HEK293 (cell line): ENCODE measurements at regions not wholly inside any gene's neighbourhood (a gene's known extent, or its start where the extent isn't known, plus 50 kb on each side); places are given as distances from the start of the nearest gene placed in this dataset.

Source experiments
- CTCF ChIP-seq: fragments of 450-650 bp; formaldehyde crosslinking; IDR thresholded peaks from 2 replicates; pipeline ENCODE4 v1.5.1; 2016; ENCODE audit warnings: missing biosample characterization, missing genetic modification characterization
- ELK4 ChIP-seq: IDR thresholded peaks from 2 replicates; pipeline ENCODE4 v1.6.1; 2011; ENCODE audit warnings: mild to moderate bottlenecking, low read depth, low read length, borderline replicate concordance
- KLF17 ChIP-seq: fragments of 450-650 bp; formaldehyde crosslinking; IDR thresholded peaks from 2 replicates; pipeline ENCODE4 v1.5.1; 2016; ENCODE audit warnings: missing biosample characterization, missing genetic modification characterization
- ZBTB1 ChIP-seq: fragments of 450-650 bp; formaldehyde crosslinking; IDR thresholded peaks from 2 replicates; pipeline ENCODE4 v1.5.1; 2016; ENCODE audit warnings: missing biosample characterization, missing genetic modification characterization
- ZNF274 ChIP-seq, 2 experiments: fragments of 200-500 bp in 1 of 2; fragments of 450-650 bp in 1 of 2; sonication (Bioruptor generic) in 1 of 2; formaldehyde crosslinking in 1 of 2; IDR thresholded peaks; 2 replicates each; pipeline versions ENCODE4 v1.5.1 to v1.6.1; 2014 to 2016; ENCODE audit warnings: borderline replicate concordance in 1 of 2, inconsistent platforms in 1 of 2, low read length in 1 of 2, missing biosample characterization in 1 of 2, missing genetic modification characterization in 1 of 2
- ZNF350 ChIP-seq: fragments of 450-650 bp; formaldehyde crosslinking; IDR thresholded peaks from 2 replicates; pipeline ENCODE4 v1.5.0; 2017; ENCODE audit warnings: missing biosample characterization, mild to moderate bottlenecking, missing genetic modification characterization
- ZNF518A ChIP-seq: fragments of 450-650 bp; formaldehyde crosslinking; conservative IDR thresholded peaks from 2 replicates; pipeline ENCODE4 v1.5.1; 2016; ENCODE audit warnings: low read depth, missing biosample characterization, missing genetic modification characterization
- ZNF580 ChIP-seq: fragments of 450-650 bp; formaldehyde crosslinking; IDR thresholded peaks from 2 replicates; pipeline ENCODE4 v1.5.1; 2016; ENCODE audit warnings: missing biosample characterization, missing genetic modification characterization
- ZNF660 ChIP-seq: fragments of 450-650 bp; IDR thresholded peaks from 2 replicates; pipeline ENCODE4 v1.5.1; 2018; ENCODE audit warnings: missing biosample characterization, mild to moderate bottlenecking, missing genetic modification characterization
- ZNF76 ChIP-seq: fragments of 450-650 bp; formaldehyde crosslinking; IDR thresholded peaks from 2 replicates; pipeline ENCODE4; 2016; ENCODE audit warnings: low read depth, missing biosample characterization, missing genetic modification characterization, borderline replicate concordance

GRCh38 chr7:53611043-53611442 is 575.6 kb downstream of the POM121L12 start:
- TF ChIP-seq KLF17 (tag by site-specific recombination) (no peak), ZNF660 (tag by site-specific recombination) (no peak), CTCF (tag by site-specific recombination) (no peak), ZNF274 (IDR thresholded peaks at IDR 0.05; ENCODE audit: low read length) (no peak), ZNF274 (tag by site-specific recombination; IDR thresholded peaks at IDR 0.05; ENCODE audit: borderline replicate concordance) (no peak), ZNF76 (tag by site-specific recombination) (no peak), ZNF350 (tag by site-specific recombination) (no peak), ZNF580 (tag by site-specific recombination) (no peak), ZNF518A (tag by site-specific recombination) (no peak), ZBTB1 (tag by site-specific recombination) (no peak), ELK4 (no peak)
